Right lung (tissue), 2 donors: ENCODE measurements at regions not wholly inside any gene's neighbourhood (a gene's known extent, or its start where the extent isn't known, plus 50 kb on each side); places are given as distances from the start of the nearest gene placed in this dataset.
A peak's percentile ranks its signal among the peaks of the same experiment; 100 is the strongest.
"Not testable (repeated sequence)": the region's sequence is repeated elsewhere in the genome, so short reads cannot be mapped to it uniquely, and the experiment has no call there.

Experiments
- DNase-seq, 2 donors: peaks; one replicate each; pipeline ENCODE4 v3.0.0-alpha.2; 2013

DNA sequence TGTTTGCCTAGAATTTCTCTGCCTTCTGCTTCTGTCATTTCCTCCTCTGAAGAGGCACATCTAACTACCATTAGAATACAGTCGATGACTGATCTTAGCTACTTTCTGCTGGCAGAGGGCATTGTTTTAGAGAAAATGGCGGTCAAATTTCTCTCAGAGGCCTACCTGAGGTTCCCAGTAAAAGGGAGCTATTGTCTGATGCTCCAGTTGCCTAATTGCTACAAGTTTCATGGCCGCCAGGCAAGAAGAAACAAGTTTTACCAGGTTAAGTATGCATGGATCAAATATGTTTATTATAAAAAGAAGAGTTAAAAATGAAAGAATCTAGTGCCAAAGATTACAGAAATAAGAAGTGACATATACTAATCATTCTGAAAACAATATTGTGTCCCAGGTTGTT, 416.6 kb downstream of the DSC3 start:
- no peak for DNase-seq

DNA sequence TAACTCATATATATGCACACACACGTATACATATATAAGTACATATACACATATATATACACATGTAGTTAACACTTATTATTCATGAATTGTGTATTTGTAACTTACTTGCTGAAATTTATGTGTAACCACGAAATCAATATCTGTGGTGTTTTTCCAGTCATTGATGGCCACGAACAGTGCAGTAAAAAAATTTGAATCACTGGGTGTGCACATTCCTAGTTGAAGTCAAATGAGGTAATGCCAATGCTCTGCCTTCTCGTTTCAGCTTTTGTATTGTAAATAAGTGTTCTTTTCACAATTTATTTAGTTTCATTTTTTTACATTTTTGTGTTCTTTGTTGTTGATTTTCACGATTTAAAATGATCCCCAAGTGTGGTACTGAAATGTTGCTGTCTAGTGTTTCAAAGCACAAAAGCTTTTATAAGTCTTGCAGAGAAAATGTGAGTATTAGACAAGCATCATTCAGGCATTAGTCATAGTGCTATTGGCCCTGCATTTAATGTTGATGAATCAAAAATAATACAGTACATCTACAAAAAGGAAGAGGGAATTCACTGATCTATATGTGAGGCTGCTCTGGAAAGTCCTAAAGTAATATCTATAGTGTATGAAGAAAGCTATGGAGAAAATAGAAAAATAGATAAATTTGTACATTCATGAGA, 419.0 kb downstream of the DSC3 start:
- no peak for DNase-seq

DNA sequence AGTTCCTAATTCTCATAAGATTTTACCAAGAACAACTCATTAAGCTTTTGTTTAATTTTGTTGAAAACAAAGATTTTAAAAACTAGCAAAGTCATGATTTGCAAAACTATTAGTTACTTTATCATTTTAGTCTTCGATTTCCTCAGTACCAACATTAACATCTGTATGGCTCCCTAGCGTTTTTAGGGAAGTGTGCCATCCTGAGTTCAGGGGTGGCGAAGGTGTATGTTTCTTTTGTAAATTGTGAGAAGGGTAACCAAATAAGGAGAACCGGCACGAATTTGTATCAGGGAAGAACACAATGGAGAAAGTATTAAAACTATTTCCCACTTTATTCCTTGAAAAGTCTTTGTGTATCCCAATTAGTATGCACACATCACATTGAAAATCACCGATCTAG, 419.9 kb downstream of the DSC3 start:
- no peak for DNase-seq

GRCh38 chr18:30622104-30622503, 420.4 kb downstream of the DSC3 start:
- no peak for DNase-seq

GRCh38 chr18:30618567-30618966, 424.0 kb downstream of the DSC3 start:
- DNase-seq = no peak

- DNase-seq = no peak
Measured at GRCh38 chr18:30616414-30616813, 426.1 kb downstream of the DSC3 start.

GRCh38 chr18:30613467-30613801, 429.1 kb downstream of the DSC3 start:
- no peak for DNase-seq

GRCh38 chr18:30601541-30601940, 441.0 kb downstream of the DSC3 start:
- no peak for DNase-seq

DNA sequence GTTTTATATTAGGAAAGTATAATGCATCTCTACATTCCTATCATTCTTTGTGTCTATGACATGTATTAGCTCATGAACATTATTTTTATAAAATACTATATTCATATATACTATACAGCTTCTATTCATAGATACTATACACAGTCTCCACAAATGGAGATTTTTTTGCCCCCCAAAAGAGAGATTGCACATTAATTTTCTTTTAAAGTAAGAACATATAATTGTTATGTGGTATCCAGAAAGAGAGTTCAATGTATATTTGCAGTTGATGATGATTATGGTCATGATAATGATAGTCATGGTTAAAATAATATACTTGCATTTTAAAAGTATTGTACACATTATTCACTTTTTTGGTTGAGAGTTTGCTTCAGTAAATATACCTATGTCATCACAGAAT, 445.3 kb downstream of the DSC3 start:
- DNase-seq = no peak

GRCh38 chr18:30596635-30597034, 445.9 kb downstream of the DSC3 start:
- DNase-seq = no peak

DNA sequence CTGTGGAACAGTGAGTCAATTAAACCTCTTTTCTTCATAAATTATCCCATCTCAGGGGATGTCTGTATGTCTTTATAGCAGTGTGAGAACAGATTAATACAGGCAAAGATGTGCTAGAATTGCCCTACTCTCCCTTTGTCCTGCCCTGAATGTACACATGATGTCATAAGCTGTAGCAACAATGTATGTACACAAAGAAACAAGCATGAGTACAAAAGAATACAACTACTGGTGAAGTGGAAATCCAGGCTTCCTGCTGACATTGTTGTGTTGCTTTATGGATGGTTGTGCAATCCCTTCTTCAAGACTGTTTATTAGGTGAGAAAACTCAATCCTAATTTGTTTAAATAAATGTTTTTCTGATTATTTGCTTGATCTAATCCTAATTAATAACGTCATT, 446.6 kb downstream of the DSC3 start:
- DNase-seq = peak in 1 of 2 donors; percentile 32

GRCh38 chr18:30594911-30595310, 447.6 kb downstream of the DSC3 start:
- DNase-seq = not testable (repeated sequence)

DNA sequence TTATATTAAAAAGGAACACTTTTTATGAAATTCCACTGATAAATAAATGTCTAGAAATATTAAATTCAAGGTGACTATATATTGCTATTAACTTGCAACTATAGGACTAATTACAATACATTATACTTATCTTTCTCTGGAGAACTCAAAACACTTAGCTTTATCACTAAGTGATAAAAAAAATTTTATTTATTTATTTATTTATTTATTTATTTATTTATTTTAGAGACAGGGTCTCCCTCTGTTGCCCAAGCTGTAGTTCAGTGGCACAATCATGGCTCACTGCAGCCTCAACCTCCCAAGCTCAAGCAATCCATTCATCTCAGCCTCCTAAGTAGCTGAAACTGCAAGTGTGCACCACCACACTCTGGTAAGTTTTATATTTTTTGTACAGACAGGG, 451.1 kb downstream of the DSC3 start:
- no peak for DNase-seq

DNA sequence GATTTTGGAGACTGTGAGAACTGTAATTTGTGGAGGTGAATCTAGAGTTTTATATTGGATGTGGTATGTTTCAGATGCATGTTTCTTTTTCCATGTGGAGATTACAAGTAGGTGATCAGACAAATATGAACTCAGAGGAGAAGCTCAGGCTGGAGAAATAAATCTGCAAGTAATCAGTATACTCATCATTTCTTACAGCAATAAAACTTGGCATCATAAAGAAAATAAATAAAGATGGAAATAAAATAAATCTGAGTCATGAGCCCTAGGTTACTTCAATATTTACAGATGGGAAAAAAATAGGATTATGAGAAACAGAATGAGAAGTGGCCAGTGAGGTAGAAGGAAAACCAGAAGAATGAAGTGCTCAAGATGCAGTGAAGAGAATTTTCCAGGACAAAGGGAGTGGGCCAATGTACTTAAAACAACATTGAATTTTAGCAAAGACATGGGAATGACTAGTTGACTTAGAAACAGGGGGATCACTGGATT, 453.8 kb downstream of the DSC3 start:
- no peak for DNase-seq

GRCh38 chr18:30583768-30584167, 458.8 kb downstream of the DSC3 start:
- DNase-seq = no peak

DNA sequence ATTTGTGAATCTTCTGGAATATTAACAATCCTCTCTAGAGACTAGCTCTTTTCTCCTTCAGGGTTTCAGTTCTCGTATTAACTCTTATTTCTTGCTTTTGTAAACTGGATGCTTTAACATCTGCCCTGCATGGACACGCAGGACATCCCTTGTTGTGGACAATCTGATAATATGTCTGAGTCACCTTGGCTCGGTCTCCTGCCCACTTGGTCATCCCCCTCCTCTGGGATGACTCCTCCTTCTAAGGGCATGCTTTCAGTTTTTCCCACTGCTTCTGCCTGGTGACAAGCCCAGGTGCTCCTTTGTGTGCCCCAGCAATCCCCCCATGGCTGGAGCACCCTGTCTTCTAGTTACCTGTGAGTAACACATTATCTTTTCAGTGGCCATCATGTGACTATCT, 460.5 kb downstream of the DSC3 start:
- no peak for DNase-seq

DNA sequence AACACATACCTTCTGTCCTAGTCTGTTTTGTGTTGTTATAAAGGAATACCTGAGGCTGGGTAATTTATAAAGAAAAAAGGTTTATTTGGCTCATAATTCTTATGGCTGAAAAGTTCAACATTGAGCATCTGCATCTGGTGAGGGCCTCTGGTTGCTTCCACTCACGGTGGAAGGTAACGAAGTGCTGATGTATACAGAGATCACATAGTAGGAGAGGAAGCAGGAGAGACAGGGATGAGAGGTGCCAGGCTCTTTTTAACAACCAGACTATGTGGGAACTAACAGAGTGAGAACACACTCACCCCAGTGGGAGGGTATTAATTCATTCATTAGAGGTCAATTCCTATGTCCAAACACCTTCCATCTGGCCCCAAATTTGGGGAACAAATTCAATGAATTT, 463.8 kb downstream of the DSC3 start:
- DNase-seq = no peak

DNA sequence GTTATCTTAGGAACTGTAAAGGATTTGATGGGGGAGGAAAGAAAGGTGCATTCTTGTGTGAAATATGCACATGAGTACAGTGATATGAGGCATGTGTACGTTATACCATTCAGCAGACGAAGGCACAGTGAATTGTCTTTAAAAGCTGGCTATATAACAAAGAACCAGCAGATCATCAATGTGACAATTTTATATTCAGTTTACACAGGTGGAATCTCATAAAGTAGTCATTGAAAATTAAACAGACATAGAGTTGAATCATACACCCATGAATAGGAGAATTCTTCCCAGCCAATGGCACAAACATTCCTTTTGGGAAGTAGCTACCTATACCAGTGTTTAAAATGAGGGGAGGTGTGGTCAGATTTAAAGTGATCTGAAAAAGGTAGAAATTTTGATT, 470.3 kb downstream of the DSC3 start:
- DNase-seq = no peak

DNA sequence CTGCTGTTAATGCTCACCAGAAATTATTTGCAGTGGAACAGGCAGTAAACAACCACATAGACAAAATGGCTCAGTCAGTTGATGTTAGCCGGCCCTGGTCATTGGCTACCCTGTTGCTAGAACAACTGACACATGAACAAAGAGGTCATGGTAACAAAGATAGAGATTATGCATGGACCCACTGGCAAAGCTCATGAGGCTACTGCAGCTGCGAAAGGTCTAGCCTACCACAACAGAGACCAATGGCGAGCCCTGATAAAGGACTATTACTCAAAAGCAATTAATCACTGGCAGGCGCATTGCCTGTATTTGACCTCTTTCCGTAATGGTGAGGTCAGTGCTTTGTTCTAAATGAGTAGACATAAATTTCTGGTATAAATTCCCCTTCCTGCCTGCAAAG, 474.2 kb downstream of the DSC3 start:
- no peak for DNase-seq

GRCh38 chr18:30566877-30567276, 475.7 kb downstream of the DSC3 start:
- no peak for DNase-seq

- DNase-seq = no peak
Measured at GRCh38 chr18:30562231-30562630, 480.3 kb downstream of the DSC3 start.

- DNase-seq = no peak
Measured at GRCh38 chr18:30556112-30556511, 486.4 kb downstream of the DSC3 start.

DNA sequence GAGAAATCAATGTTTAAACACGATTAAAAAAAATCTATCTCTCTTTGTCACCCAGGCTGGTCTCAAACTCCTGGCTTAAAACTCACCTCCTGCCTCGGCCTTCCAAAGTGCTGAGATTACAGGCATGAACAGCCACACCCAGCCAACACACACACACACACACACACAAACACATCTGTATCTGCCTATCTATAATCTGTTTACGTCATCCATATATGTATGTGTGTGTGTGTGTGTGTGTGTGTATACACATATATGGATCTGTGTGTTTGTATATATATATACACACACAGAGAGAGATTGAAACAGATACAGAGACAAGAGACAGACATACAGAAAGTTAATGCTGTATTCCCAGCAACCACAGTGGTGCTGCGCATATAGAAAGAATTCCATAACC, 497.1 kb downstream of the DSC3 start:
- no peak for DNase-seq

DNA sequence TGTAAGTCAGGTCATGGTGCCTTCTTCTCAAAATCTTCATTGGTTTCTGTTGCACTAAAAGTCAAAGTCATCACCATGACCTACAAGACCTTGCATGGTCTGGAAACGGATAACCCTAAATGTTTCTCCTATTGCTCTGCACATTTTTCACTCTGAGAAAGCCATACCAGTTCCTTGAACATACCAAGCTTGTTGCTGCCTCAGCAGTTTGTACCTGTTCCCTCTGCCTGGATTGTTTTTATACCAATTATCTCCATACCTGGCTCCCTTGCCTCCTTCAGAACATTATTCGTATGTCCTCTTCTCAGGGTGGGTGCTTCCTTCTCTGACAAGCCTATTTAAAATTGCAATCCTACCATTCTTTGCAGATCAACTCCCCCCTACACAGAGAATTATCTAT, 498.4 kb downstream of the DSC3 start:
- no peak for DNase-seq

GRCh38 chr18:30533716-30534115, 508.8 kb downstream of the DSC3 start:
- DNase-seq = no peak
